GM20000 (cell line): ENCODE measurements at regions not wholly inside any gene's neighbourhood (a gene's known extent, or its start where the extent isn't known, plus 50 kb on each side); places are given as distances from the start of the nearest gene placed in this dataset.
A peak's percentile ranks its signal among the peaks of the same experiment; 100 is the strongest.
"Not testable (repeated sequence)": the region's sequence is repeated elsewhere in the genome, so short reads cannot be mapped to it uniquely, and the experiment has no call there.

Experiments used
- DNase-seq: peaks from one replicate; pipeline ENCODE4 v3.0.0; 2012; ENCODE audit warnings: low spot score
- CTCF ChIP-seq: IDR thresholded peaks from 2 replicates; pipeline ENCODE4 v1.5.1; 2012; ENCODE audit warnings: mild to moderate bottlenecking, control low read depth; ENCODE audit errors: extremely low read depth, missing control alignments

- no peak for DNase-seq
- no peak for TF ChIP-seq CTCF
These were observed 133.2 kb upstream of the RCN1 start for GRCh38 chr11:31957674-31958073.

GRCh38 chr11:31956310-31956709 lies 134.6 kb upstream of the RCN1 start:
- no peak for TF ChIP-seq CTCF
- no peak for DNase-seq

DNA sequence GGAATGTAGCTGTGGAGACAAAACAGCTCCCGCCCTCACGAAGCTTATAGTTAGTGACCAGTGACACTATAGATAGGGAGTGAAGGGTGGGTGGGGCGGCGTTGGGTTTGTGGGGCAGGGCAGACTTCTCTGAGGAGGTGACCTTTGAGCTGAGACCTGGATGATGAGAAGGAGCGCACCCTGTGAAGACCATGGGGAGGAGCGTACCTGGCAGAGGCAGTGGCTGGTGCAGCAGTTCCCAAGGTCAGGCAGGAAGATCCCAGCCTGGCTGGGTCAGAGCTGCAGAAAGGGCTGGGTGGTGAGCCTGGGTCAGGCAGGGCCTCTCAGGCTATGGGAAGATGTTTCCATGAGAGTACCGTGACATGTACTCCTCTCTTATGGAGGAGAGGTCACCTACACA lies 135.0 kb upstream of the RCN1 start:
- no peak for DNase-seq
- no peak for TF ChIP-seq CTCF

DNA sequence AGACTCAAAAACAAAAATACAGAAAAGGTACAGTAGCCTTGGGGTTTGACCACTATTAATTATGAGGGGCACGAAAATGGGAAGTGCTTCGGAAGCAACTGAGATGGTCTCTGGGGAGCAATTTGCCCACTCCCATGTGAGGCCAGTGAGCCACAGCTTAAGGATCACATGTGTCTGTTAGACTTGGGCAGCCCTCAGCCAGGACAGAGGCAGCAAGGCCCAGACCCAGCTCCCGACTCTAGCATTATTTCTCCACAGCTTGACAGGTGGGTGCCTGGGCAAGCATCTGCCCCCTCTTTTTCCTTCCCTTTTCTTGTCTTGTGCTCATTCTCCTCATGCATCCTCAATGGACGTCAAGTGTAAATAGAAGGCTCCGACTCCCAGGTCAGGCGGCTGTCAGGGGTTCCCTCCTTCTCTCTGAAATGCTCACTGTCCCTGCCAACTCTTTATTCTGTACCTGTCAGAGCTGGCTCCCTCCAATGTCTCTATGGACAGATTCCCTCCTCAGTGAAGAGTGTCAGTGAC lies 137.0 kb upstream of the RCN1 start:
- DNase-seq: no peak
- TF ChIP-seq CTCF: no peak

DNA sequence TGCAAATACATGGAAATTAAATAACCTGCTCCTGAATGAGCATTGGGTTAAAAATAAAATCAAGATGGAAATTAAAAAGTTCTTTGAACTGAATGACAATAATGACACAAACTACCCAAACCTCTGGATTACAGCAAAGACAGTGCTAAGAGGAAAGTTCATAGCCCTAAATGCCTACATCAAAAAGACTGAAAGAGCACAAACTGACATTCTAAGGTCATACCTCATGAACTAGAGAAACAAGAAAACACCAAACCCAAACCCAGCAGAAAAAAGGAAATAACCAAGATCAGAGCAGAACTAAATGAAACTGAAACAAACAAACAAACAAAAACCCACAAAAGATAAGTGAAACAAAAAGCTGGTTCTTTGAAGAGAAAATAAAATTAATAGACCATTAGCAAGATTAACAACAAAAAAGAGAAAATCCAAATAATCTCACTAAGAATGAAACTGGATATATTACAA lies 138.6 kb upstream of the PAX6 start:
- not testable (repeated sequence) for DNase-seq

DNA sequence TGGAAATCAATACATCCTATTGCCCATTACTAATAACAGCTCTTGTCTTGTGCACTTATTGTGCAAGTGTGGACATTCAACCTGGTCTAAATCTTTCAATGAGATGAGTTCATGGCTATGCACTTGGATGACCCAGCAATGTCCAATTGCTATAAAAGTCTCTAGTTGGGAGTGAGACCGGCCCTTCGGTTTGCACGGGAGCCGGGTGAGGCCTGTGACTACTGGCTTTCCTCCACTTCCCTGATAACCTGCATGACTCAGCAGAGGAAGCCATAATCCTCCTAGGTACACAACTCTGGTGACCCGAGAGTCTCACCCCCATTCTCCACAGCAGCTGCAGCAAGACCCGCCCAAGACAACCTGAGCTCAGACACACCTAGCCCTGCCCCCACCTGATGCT lies 135.9 kb upstream of the PAX6 start:
- DNase-seq: no peak
- TF ChIP-seq CTCF: no peak

DNA sequence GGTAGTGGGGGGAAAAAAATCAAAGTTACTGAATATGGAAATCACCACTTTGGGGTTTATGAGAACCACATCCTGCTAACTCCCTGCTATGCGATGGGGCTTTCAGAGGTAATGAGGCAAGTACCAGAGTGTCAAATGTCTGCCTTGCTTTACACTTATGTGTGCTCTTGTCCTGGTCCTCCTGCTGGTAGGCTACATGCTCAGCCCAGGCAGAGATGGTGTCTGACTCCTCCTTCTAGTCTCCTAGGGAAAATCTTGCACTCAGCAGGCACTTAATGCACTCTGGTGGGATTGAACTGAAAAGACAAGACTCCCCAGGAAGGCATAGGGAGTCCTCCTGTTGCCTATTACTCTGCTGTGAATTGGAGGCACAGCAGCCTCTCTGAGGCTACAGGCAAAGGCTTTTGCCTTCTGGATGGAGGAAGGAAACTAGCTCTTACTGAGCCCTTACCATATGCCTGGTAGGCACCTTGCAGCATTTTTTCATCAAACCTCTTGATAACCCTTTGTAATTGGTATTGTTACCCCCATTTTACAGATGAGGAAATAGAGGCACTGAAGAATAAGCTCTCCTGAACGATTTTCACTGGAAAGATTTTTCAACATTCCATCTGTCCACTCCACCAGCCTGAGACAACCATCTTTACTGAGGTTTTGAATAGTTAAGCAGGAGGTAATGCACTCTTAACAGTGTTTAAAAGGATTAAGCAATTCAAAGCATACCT lies 132.1 kb upstream of the PAX6 start:
- peak; percentile 51 for DNase-seq
- no peak for TF ChIP-seq CTCF

DNA sequence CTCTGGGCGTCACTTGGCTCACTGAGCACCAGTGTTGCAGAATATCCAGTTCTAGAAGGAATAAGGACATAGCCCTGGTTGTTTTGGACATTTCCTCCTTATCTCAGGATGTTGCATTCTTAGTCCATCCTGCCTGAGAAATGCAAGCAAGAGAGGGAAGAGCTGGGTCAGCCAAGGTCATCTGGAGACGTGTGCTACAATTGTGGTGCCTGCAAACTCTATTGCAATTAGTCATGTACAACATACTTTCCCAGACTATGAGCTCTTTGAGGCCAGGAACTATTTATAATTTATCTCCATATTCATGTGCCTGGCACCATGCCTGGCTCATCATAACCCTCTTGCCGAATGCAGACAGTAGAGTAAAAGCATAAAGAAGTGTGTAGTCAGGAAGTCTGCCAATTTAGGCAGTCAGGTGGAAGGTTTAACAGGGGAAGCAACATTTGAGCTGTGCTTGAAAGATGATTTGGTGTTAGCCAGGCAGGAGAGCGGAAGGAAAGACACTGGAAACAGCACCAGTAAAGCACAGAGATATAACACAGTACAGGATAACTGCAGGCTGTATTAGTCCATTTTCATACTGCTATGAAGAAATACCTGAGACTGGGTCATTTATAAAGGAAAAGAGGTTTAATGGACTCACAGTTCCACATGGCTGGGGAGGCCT lies 129.4 kb upstream of the PAX6 start:
- no peak for DNase-seq
- no peak for TF ChIP-seq CTCF
